ENCODE measurements at regions not wholly inside any gene's neighbourhood (a gene's known extent, or its start where the extent isn't known, plus 50 kb on each side); places are given as distances from the start of the nearest gene placed in this dataset.
A peak's percentile ranks its signal among the peaks of the same experiment; 100 is the strongest.

GRCh38 chr11:47908198-47908597 lies 60.0 kb upstream of the NUP160 start:
- DNase-seq: no peak
- H3K4me3 ChIP-seq: no peak overlapping the region
- H3K9me3 ChIP-seq: no peaks in the 10 kb centered on the region
- WGBS, 2 donors: 17 to 38% methylated on average over 5 of the region's 5 CpGs
- H3K36me3 ChIP-seq: no peaks in the 10 kb centered on the region
- H3K4me1 ChIP-seq: peaks cover 16 to 43% (median 32%) of the 10 kb centered on the region in 4 donors
- no peak for TF ChIP-seq CTCF (IDR thresholded peaks at IDR 0.05)
- TF ChIP-seq EP300 (IDR thresholded peaks at IDR 0.05): peak in 1 of 4 donors; percentile 6
- H3K27me3 ChIP-seq: no peaks in the 10 kb centered on the region
- H3K27ac ChIP-seq: peak overlapping the region; percentile 19 to 64 (median 58)
- ATAC-seq (ENCODE audit: low FRiP score in 2 of 2): peak; percentile 70 to 76

GRCh38 chr11:47907499-47907898 lies 59.3 kb upstream of the NUP160 start:
- peak overlapping the region in 2 of 4 donors; percentile 43 to 54 for H3K27ac ChIP-seq
- no peak overlapping the region for H3K4me3 ChIP-seq
- no peaks in the 10 kb centered on the region for H3K36me3 ChIP-seq
- no peaks in the 10 kb centered on the region for H3K27me3 ChIP-seq
- TF ChIP-seq POLR2AphosphoS5 (IDR thresholded peaks at IDR 0.05): no peak
- TF ChIP-seq EP300 (IDR thresholded peaks at IDR 0.05): no peak
- no peak for TF ChIP-seq POLR2A (IDR thresholded peaks at IDR 0.05)
- TF ChIP-seq CTCF (IDR thresholded peaks at IDR 0.05): no peak
- no peaks in the 10 kb centered on the region for H3K9me3 ChIP-seq
- peaks cover 16 to 38% (median 29%) of the 10 kb centered on the region in 4 donors for H3K4me1 ChIP-seq
- 71 to 88% methylated on average over 5 of the region's 5 CpGs for WGBS, 2 donors
- DNase-seq (no peak), ATAC-seq (ENCODE audit: low FRiP score in 2 of 2) (peak in 1 of 2 donors; percentile 76)

- 87% methylated on average over 6 of the region's 6 CpGs for WGBS, 2 donors
- Histone ChIP-seq H3K4me3 (no peak overlapping the region), H3K4me1 (peaks cover 16 to 38% (median 28%) of the 10 kb centered on the region in 4 donors), H3K27ac (peak overlapping the region in 3 of 4 donors; percentile 21 to 56 (median 42)), H3K27me3 (no peaks in the 10 kb centered on the region), H3K9me3 (no peaks in the 10 kb centered on the region), H3K36me3 (no peaks in the 10 kb centered on the region)
- TF ChIP-seq POLR2AphosphoS5 (IDR thresholded peaks at IDR 0.05) (no peak), EP300 (IDR thresholded peaks at IDR 0.05) (no peak), CTCF (IDR thresholded peaks at IDR 0.05) (no peak), POLR2A (IDR thresholded peaks at IDR 0.05) (no peak)
- DNase-seq (no peak), ATAC-seq (ENCODE audit: low FRiP score in 2 of 2) (no peak)
Observed at GRCh38 chr11:47906066-47906465, 57.9 kb upstream of the NUP160 start.

- Histone ChIP-seq H3K4me3 (no peak overlapping the region), H3K27ac (peak overlapping the region; percentile 21 to 56 (median 49)), H3K9me3 (no peaks in the 10 kb centered on the region), H3K4me1 (peaks cover 16 to 38% (median 28%) of the 10 kb centered on the region in 4 donors), H3K27me3 (no peaks in the 10 kb centered on the region), H3K36me3 (no peaks in the 10 kb centered on the region)
- TF ChIP-seq EP300 (IDR thresholded peaks at IDR 0.05): peak in 2 of 4 donors; percentile 17 to 79
- no peak for TF ChIP-seq POLR2A (IDR thresholded peaks at IDR 0.05)
- TF ChIP-seq POLR2AphosphoS5 (IDR thresholded peaks at IDR 0.05): peak in 1 of 2 donors; percentile 46
- TF ChIP-seq CTCF (IDR thresholded peaks at IDR 0.05): no peak
- 70 to 74% methylated on average over 21 to 22 of the region's 22 CpGs for WGBS, 2 donors
- DNase-seq (peak in 1 of 2 donors; percentile 72), ATAC-seq (ENCODE audit: low FRiP score in 2 of 2) (peak in 1 of 2 donors; percentile 55)
Observed at GRCh38 chr11:47905358-47906059, 57.4 kb upstream of the NUP160 start.

GRCh38 chr11:47904808-47905207 lies 56.7 kb upstream of the NUP160 start:
- Histone ChIP-seq H3K4me3 (no peak overlapping the region), H3K4me1 (peaks cover 16 to 38% (median 27%) of the 10 kb centered on the region in 4 donors), H3K27me3 (no peaks in the 10 kb centered on the region), H3K36me3 (no peaks in the 10 kb centered on the region), H3K27ac (no peak overlapping the region), H3K9me3 (no peaks in the 10 kb centered on the region)
- WGBS, 2 donors: 97% methylated on average over 9 of the region's 9 CpGs
- DNase-seq: no peak
- no peak for ATAC-seq (ENCODE audit: low FRiP score in 2 of 2)
- TF ChIP-seq EP300 (IDR thresholded peaks at IDR 0.05) (no peak), CTCF (IDR thresholded peaks at IDR 0.05) (no peak), POLR2AphosphoS5 (IDR thresholded peaks at IDR 0.05) (no peak), POLR2A (IDR thresholded peaks at IDR 0.05) (no peak)

Data from upper lobe of left lung (tissue), 6 donors.